Esophagus squamous epithelium (tissue), 5 donors: ENCODE measurements at regions not wholly inside any gene's neighbourhood (a gene's known extent, or its start where the extent isn't known, plus 50 kb on each side); places are given as distances from the start of the nearest gene placed in this dataset.

ENCODE experiments used
- DNase-seq: peaks from one replicate; lab custom pipeline; 2025; lab: John Stamatoyannopoulos, UW
- H3K27ac ChIP-seq, 4 donors: fragments of 200-600 bp; sonication (generic); one replicate each; pipeline ENCODE4 v1.5.1; 2016 to 2019; ENCODE audit warnings: mild to moderate bottlenecking in 1 of 4
- H3K27me3 ChIP-seq, 4 donors: fragments of 200-600 bp; sonication (generic); 1 replicate in 3 of 4; 2 replicates in 1 of 4; pipeline versions ENCODE4 v1.5.1 to v1.6.0; 2017 to 2021; ENCODE audit warnings: antibody characterized with exemption in 1 of 4
- H3K36me3 ChIP-seq, 3 donors: fragments of 200-600 bp; sonication (generic); one replicate each; pipeline ENCODE4 v1.5.1; 2016 to 2019
- H3K4me1 ChIP-seq, 3 donors: fragments of 200-600 bp; sonication (generic); one replicate each; pipeline ENCODE4 v1.5.1; 2017 to 2019
- H3K4me3 ChIP-seq, 4 donors: fragments of 200-600 bp; sonication (generic); 1 replicate in 3 of 4; 2 replicates in 1 of 4; pipeline ENCODE4 v1.5.1; 2016 to 2019; ENCODE audit warnings: mild to moderate bottlenecking in 2 of 4, moderate library complexity in 1 of 4
- H3K9me3 ChIP-seq, 3 donors: fragments of 200-600 bp; sonication (generic); one replicate each; pipeline ENCODE4 v1.5.1; 2016 to 2019
- POLR2A ChIP-seq, 4 donors: fragments of 450-650 bp; IDR thresholded peaks; one replicate each; pipeline ENCODE4 v1.6.1; 2017; ENCODE audit warnings: antibody characterized with exemption in 4 of 4, mild to moderate bottlenecking in 4 of 4, moderate library complexity in 3 of 4
- WGBS, 2 donors: methylation state at CpG; one replicate each; pipeline ENCODE4 v1.1.5; 2018; 5-methylcytosine and 5-hydroxymethylcytosine counted together
- intact Hi-C: fragments of 100-400 bp; cut with DNase I; formaldehyde crosslinking; loops from one replicate; pipeline ENCODE4 v1.15.0; 2022
- TF ChIP-seq, protein P1 (sequence below), 6 experiments: fragments of 450-650 bp in 4 of 6; fragments of 200-600 bp in 2 of 6; sonication (generic) in 2 of 6; IDR thresholded peaks; one replicate each; pipeline ENCODE4 v1.5.1; 2016 to 2019; ENCODE audit warnings: antibody characterized with exemption in 6 of 6, mild to moderate bottlenecking in 4 of 6, moderate library complexity in 4 of 6
- donor health status: DM: yes; HTN: yes; CAD: no.

- intact Hi-C loops: no loop called here
Measured at GRCh38 chr22:34526681-34527080, 539.3 kb upstream of the ISX start.

GRCh38 chr22:34534101-34534500 lies 531.9 kb upstream of the ISX start:
- no peak for TF ChIP-seq POLR2A (IDR thresholded peaks at IDR 0.05)
- TF ChIP-seq, protein P1, sequence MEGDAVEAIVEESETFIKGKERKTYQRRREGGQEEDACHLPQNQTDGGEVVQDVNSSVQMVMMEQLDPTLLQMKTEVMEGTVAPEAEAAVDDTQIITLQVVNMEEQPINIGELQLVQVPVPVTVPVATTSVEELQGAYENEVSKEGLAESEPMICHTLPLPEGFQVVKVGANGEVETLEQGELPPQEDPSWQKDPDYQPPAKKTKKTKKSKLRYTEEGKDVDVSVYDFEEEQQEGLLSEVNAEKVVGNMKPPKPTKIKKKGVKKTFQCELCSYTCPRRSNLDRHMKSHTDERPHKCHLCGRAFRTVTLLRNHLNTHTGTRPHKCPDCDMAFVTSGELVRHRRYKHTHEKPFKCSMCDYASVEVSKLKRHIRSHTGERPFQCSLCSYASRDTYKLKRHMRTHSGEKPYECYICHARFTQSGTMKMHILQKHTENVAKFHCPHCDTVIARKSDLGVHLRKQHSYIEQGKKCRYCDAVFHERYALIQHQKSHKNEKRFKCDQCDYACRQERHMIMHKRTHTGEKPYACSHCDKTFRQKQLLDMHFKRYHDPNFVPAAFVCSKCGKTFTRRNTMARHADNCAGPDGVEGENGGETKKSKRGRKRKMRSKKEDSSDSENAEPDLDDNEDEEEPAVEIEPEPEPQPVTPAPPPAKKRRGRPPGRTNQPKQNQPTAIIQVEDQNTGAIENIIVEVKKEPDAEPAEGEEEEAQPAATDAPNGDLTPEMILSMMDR (IDR thresholded peaks at IDR 0.05): no peak
- intact Hi-C loops: no loop called here
- 14 to 26% methylated on average over 4 of the region's 4 CpGs for WGBS, 2 donors
- H3K9me3 ChIP-seq: no peaks in the 10 kb centered on the region
- no peak overlapping the region for H3K4me3 ChIP-seq
- no peaks in the 10 kb centered on the region for H3K27me3 ChIP-seq
- H3K4me1 ChIP-seq: peaks cover 0 to 10% (median 0%) of the 10 kb centered on the region in 3 donors
- no peaks in the 10 kb centered on the region for H3K36me3 ChIP-seq
- DNase-seq: no peak
- no peak overlapping the region for H3K27ac ChIP-seq

More at GRCh38 chr22:34526681-34527080, 539.3 kb upstream of the ISX start:
- Histone ChIP-seq H3K4me1 (no peaks in the 10 kb centered on the region), H3K36me3 (no peaks in the 10 kb centered on the region), H3K9me3 (no peaks in the 10 kb centered on the region), H3K4me3 (no peak overlapping the region), H3K27me3 (peaks cover 0 to 20% (median 0%) of the 10 kb centered on the region in 4 donors), H3K27ac (no peak overlapping the region)
- 58 to 65% methylated on average over 2 of the region's 2 CpGs for WGBS, 2 donors
- no peak for DNase-seq
- TF ChIP-seq POLR2A (IDR thresholded peaks at IDR 0.05): no peak
- TF ChIP-seq, protein P1 (IDR thresholded peaks at IDR 0.05): no peak

DNA sequence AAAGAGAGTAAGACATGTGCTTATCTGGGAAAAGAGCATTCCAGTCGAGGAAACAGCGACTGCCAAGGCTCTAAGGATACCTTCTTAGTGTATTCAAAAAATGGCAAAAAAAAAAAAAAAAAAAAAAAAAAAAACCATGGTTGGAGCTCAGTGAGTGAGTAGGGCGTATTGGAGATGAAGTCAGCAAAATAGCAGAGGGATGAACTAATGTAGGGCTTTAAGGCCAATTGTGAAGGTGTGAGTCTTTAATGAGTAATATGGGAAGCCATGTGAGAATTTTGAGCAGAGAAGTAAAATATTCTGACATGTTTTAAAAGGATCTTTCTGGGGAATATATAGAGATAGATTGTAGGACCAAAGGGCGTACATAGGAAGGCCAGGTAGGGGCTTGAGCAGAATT lies 498.6 kb upstream of the ISX start:
- Histone ChIP-seq H3K27me3 (peaks cover 0 to 5% (median 0%) of the 10 kb centered on the region in 4 donors), H3K36me3 (no peaks in the 10 kb centered on the region), H3K4me3 (no peak overlapping the region), H3K27ac (no peak overlapping the region), H3K4me1 (no peaks in the 10 kb centered on the region), H3K9me3 (no peaks in the 10 kb centered on the region)
- no peak for DNase-seq
- intact Hi-C loops: no loop called here
- no peak for TF ChIP-seq POLR2A (IDR thresholded peaks at IDR 0.05)
- TF ChIP-seq, protein P1 (IDR thresholded peaks at IDR 0.05): no peak
- 63 to 74% methylated on average over 4 of the region's 4 CpGs for WGBS, 2 donors

- Histone ChIP-seq H3K9me3 (no peaks in the 10 kb centered on the region), H3K27me3 (no peaks in the 10 kb centered on the region), H3K4me1 (no peaks in the 10 kb centered on the region), H3K36me3 (no peaks in the 10 kb centered on the region), H3K27ac (no peak overlapping the region), H3K4me3 (no peak overlapping the region)
- WGBS, 2 donors: 68 to 73% methylated on average over 3 of the region's 3 CpGs
- intact Hi-C loops: no loop called here
- DNase-seq: no peak
- TF ChIP-seq, protein P1 (IDR thresholded peaks at IDR 0.05): no peak
- no peak for TF ChIP-seq POLR2A (IDR thresholded peaks at IDR 0.05)
Measured at GRCh38 chr22:34570408-34570807, 495.6 kb upstream of the ISX start.

GRCh38 chr22:34579519-34579918 lies 486.4 kb upstream of the ISX start:
- 90% methylated on average over 2 of the region's 2 CpGs for WGBS, 2 donors
- Histone ChIP-seq H3K27ac (no peak overlapping the region), H3K4me3 (no peak overlapping the region), H3K36me3 (no peaks in the 10 kb centered on the region), H3K9me3 (no peaks in the 10 kb centered on the region), H3K4me1 (no peaks in the 10 kb centered on the region), H3K27me3 (no peaks in the 10 kb centered on the region)
- no peak for DNase-seq
- TF ChIP-seq POLR2A (IDR thresholded peaks at IDR 0.05): no peak
- TF ChIP-seq, protein P1 (IDR thresholded peaks at IDR 0.05): no peak
- intact Hi-C loops: no loop called here
